ENCODE measurements at regions not wholly inside any gene's neighbourhood (a gene's known extent, or its start where the extent isn't known, plus 50 kb on each side); places are given as distances from the start of the nearest gene placed in this dataset.
"Not testable (repeated sequence)": the region's sequence is repeated elsewhere in the genome, so short reads cannot be mapped to it uniquely, and the experiment has no call there.

DNA sequence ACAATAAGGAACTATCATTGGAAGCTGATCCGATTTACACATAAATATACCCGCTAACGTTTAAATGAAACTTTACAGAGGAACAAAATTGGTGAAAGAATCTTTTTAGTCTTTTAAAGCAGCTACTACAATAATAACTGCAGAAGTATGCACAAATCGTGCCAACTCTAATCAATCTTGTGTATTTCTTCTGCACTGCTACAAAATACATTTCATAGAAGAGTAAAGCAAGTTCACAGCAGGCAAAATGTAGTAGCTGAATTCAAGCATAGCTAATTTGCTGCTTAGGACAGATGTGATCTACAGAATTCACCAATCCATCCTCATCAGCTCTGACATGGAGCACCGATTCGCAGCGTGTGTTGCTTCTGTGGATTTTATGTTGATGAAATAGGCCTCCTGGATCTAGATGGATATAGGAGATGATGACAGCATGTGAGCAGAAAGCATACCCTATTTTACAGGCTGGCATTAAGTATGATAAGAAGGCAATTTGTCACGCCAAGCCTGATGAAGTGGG is 367.3 kb upstream of the FGF13 start:
- DNase-seq (ENCODE audit: low read depth, low spot score): no peak
- no peak overlapping the region for H3K4me3 ChIP-seq (ENCODE audit: low read length)

DNA sequence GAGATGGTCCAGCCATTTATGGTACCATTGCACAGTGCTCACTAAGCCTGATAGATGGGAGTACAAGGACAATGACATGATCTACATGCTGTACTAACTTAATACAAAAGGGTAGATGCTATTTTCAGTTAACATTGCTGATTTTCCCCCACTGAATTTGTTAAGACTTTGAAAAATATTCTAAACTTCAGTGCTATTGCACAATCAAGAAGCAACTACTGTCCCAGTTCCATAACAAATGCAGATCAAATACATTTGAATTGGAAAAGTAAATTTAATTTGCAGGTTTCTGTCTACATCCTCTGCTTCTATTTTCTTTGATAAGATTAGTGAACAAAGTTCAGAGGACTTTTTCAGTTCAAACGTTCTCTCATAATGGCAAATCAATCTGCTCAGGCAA is 366.8 kb upstream of the FGF13 start:
- no peak overlapping the region for H3K4me3 ChIP-seq (ENCODE audit: low read length)
- no peak for DNase-seq (ENCODE audit: low read depth, low spot score)

DNA sequence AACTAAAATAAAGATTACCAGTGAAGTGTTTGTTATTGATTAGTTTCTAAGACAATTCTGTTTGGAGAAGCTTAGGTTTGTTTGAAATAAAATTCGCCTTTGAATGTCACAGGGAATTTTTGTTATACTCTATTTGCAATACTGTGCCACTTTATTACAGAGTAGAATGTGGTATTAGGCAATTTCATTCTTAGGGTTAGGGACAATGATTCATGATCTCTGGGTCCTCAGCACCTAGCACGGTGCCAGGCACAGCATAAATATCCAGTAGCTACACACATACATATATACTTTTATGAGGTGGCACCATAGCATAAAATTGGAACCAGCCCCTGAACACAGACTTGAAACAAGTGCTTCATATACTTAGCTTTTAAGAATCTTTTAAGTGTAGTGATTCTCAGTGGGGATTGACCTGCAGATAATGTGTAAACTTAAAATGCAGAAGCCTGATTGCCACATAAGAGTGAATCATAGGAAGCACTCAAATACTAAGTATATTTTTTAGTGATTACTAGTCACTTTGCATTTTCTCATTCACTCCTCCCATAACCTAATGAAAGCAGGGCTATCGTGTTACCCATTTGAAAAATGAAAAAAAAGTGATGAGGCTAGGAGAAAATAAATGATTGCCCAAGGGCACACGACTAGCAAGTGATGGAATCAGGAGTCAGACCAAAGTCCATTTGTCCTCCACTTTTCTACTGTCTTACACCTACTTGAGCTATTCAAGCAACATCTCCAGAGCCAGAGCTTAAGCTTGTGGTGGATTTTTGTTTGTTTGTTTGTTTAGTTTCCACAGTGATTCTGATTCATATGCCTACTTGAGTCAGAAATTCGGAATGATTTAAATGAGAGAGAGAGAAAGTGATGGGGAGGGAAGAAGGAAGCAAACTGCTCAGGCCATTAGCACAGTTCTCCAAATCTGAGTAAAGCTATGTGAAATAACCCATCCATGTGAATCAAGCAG is 366.0 kb upstream of the FGF13 start:
- H3K4me3 ChIP-seq (ENCODE audit: low read length): no peak overlapping the region
- DNase-seq (ENCODE audit: low read depth, low spot score): no peak

DNA sequence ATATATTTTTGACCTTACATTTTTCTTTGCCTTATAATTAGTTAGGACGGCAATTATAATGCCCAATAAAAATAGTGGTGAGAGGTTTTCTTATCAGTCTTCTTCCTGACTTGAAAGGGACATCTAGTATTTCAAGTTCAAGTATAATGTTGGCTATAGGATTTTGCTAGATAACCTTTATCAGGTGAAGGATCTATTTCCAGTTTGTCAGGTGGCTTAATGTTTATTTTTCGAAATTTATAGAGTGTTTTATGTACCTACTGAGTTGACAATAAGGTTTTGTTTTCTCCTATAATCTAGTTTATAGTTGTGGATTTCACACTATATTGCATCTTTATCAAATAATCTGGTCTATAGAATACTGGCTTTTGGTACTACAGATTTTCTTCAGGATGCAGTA is 351.8 kb upstream of the FGF13 start:
- DNase-seq (ENCODE audit: low read depth, low spot score): no peak
- no peak overlapping the region for H3K4me3 ChIP-seq (ENCODE audit: low read length)

DNA sequence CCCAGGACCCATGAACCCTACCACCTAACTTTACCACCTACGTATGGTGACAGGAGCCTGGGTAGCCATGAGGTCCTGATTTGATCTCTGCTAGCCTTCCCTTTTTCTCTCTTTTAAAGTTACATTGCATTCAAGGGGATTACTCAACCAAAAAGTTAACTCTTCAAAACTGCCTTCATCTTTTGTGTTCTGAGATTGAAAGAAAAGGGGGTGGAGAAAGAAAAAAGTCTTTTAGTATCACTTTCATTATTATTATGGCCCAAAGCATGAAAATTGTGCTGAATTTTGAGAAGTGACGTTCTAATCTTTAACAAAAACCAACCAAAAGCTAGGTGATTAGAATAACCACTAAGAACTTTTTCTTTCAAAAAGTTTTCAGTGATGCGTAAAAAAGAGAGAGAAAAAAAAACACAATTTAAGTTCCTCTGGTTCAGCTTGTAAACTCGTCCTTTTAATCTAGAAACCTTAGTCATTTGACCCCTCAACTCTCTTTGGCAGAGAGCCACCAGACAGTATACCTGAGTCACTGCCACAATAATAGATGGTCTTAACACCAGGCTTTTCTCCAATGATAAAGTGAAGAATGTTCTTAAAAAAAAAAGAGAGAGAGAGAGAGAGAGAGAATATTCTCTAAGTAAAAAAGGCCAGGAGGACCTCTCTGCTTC is 347.4 kb upstream of the FGF13 start:
- H3K4me3 ChIP-seq (ENCODE audit: low read length): no peak overlapping the region
- DNase-seq (ENCODE audit: low read depth, low spot score): no peak

DNA sequence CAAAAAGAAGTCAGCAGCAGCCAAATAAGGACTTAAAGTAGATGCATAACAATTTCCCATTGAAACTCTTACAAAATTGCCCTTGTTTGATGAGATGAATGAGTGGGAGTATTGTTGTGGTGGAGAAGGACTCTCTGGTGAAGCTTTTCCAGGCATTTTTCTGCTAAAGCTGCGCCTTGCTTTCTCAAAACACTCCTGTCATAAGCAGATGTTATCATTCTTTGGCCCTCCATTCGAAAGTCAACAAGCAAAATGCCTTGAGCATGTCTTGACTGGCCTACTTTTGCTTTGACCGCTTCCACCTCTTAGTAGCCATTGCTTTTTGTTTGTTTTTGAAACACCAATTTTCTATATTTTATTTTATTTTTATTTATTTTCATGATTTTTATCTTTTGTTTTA is 340.9 kb upstream of the FGF13 start:
- H3K4me3 ChIP-seq (ENCODE audit: low read length): no peak overlapping the region

DNA sequence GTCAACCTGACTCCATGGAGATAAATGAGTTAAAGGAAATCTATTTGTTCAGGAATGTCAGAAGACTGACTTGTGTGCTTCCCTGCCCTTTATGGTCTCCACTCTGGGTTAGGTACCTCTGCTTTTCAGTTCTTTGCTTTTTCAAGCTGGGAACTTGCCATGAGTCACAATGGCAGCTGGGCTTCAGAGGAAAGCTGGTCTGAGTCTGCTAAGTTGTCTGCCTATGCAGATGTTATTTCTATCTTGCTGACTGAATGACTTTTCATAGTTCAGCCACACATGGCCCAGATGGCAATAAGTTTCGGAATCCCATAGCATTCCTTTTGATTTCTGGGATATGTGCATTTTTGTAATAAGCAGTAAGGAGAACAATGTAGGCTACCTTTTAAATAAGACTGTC is 337.9 kb upstream of the FGF13 start:
- no peak overlapping the region for H3K4me3 ChIP-seq (ENCODE audit: low read length)
- DNase-seq (ENCODE audit: low read depth, low spot score): no peak

More for the DNA sequence above, 340.9 kb upstream of the FGF13 start:
- DNase-seq (ENCODE audit: low read depth, low spot score): no peak

DNA sequence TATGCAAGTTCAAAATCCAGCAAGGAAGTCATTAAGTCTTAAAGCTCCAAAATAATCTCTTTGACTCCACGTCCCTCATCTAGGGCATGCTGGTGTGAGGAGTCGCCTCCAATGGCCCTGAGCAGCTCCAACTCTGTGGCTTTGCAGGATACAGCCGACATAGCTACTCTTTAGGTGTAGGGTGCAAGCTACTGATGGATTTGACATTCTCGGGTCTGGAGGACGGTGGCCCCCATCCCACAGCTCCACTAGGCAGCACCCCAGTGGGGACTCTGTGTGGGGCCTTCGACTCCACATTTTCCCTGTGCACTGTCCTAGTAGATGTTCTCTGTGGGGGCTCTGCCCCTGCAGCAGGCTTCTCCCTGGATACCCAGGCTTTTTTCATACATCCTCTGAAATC is 333.2 kb upstream of the FGF13 start:
- H3K4me3 ChIP-seq (ENCODE audit: low read length): no peak overlapping the region
- no peak for DNase-seq (ENCODE audit: low read depth, low spot score)

DNA sequence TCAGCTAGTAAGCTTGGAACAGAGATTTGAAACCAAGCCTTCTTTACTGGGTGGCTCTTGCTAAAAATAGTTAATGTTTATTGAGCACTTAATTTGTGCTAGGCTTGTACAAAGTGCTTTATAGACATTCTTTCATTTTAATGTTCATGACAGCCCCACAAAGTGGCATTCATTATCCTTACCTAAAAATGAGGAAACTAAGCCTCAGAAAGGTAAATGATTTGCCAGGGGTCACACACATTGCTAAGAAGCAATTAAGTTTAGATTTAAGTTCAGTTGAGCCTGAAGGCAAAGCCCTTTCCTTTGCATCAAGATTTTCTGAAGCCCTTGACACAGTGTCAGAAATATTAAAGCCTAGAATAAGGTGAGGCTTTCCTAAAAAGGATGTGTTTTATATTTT is 327.5 kb upstream of the FGF13 start:
- H3K4me3 ChIP-seq (ENCODE audit: low read length): no peak overlapping the region
- no peak for DNase-seq (ENCODE audit: low read depth, low spot score)

DNA sequence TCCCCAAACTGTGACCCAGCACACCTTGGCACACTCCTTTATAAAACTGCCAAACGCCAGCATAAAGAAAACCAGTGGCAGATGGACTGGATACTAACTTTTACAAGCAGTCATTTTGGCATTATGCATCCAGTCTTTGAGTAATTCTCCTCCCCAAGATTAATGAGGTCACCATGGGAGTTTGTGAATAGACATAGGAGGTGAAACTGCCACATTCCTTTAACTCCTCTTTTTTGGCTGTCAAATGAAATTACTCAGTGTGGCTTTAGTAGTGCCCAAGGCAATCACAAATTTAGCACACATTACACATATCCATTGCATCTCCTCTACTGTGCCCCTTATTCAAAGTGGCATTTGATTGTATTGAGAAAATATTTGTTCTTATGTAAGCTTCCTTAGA is 315.3 kb upstream of the FGF13 start:
- no peak overlapping the region for H3K4me3 ChIP-seq (ENCODE audit: low read length)
- DNase-seq (ENCODE audit: low read depth, low spot score): no peak

DNA sequence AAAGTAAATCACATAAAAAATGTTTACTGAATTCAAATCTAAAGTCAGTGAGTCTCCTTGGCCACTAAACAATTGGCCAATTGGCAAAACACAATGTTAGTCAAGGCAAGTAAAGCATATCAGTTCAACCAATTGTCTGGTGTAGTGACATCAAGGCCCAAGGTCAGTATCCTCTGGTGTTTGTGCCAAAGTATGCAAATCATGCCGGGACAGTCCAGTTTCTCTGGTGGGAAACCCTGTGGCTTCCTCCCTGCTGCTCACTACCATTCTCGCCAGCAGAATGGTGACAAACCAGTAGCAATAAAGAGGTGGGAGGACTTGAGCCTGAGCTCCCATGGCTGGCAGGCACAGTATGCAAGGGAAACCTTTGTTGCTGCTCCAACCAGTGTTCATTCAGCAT is 314.9 kb upstream of the FGF13 start:
- no peak for DNase-seq (ENCODE audit: low read depth, low spot score)

DNA sequence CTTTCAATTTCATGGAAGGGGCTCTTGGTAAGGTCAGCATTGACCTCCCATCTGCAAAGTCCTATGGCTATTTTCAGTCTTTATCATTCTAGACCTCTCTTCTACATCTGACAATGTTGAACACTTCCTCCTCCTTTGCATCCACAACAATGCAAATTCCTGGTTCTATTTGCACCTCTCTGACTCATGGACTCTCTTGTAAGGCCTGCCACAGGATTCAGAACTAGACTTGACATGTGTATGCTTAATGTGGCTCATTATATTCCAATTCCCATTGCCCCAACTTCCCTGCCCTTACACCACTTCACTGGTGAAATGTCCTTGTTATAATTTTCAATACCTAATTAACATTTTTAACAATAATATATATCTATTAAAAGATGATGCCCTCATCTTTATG is 314.3 kb upstream of the FGF13 start:
- no peak overlapping the region for H3K4me3 ChIP-seq (ENCODE audit: low read length)
- DNase-seq (ENCODE audit: low read depth, low spot score): no peak

More for the DNA sequence above, 314.9 kb upstream of the FGF13 start:
- no peak overlapping the region for H3K4me3 ChIP-seq (ENCODE audit: low read length)

DNA sequence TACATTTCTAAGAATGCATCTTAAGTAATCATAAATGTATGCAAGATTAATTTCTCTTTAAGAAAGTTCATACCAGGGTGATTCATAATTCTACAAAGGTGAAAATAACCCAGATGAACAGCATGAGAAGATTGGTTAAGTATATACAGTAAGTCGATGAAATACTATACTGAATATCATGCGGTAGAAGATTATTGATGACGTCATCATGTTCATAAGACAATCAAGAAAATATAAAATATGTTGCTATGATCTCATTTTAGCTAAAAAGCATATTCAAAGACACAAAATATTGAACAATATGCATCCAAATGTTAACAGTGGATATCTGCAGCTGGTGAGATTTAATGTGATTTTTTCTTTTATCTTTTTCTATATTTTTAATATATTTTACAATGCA is 312.0 kb upstream of the FGF13 start:
- no peak overlapping the region for H3K4me3 ChIP-seq (ENCODE audit: low read length)
- no peak for DNase-seq (ENCODE audit: low read depth, low spot score)

DNA sequence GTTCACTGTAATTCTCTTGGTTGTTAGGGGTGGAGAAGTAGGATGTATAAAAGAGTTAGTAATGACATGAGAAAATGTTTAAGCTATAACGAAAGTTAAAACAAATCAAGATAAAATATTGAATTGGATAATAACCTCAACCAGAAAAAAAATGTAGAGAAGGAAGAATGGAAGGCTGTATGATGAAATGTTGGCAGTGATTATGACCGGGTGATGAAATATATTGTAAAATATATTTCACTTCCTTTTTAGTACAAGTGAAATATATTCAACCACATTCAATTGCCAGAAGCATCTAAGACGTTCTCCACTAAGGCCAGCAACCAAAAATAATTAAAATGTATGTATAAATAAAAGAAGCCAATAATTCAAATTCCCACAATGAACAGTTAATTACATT is 309.3 kb upstream of the FGF13 start:
- no peak for DNase-seq (ENCODE audit: low read depth, low spot score)
- no peak overlapping the region for H3K4me3 ChIP-seq (ENCODE audit: low read length)

DNA sequence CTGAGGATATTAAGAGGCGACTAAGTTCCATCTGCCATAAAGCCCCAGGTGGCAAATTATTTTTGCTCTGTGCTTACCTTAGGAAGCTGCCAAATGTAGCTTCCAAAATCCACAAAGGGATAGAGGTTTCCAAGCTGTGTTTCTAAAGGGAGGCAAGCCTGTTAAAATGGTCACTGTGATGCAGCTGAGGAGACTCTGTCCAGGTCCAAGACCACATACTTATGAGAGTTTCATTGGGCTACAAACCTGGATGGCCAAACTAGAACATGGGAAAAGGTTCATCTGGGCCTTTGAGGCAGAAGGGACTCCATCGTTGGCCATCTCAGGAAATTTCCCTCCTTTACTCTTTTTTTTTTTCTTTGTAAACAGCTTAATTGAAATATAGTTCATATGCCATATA is 306.9 kb upstream of the FGF13 start:
- no peak overlapping the region for H3K4me3 ChIP-seq (ENCODE audit: low read length)
- DNase-seq (ENCODE audit: low read depth, low spot score): no peak

DNA sequence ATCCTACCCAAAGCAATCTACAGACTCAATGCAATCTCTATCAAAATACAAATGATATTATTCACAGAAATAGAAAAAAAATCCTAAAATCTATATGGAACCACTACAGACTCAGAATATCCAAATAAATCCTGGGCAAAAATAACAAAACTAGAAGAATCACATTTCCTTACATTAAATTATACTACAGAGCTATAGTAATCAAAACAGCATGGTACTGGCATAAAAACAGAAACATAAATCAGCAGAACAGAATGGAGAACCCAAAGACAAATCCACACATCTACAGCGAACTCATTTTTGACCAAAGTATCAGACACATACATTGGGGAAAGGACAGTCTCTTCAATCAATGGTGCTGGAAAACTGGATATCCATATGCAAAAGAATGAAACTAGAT is 304.1 kb upstream of the FGF13 start:
- no peak for DNase-seq (ENCODE audit: low read depth, low spot score)
- H3K4me3 ChIP-seq (ENCODE audit: low read length): no peak overlapping the region

DNA sequence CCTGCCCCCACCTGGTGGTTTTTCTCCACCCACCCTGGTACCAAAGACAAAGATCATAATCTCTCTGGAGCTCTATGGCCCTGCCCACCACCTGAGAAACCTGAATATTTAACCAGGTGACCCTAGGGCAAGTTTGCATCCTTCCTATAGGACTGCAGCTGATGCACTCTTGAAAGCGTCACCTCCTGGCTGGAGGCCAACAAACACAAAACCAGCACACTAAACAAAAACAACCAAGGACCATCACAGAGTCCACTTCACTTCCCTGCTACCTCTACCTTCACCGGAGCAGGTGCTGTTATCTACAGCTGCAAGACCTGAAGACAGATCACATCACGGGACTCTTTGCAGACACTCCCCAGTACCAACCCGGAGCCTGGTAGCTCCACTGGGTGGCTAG is 296.7 kb upstream of the FGF13 start:
- DNase-seq (ENCODE audit: low read depth, low spot score): no peak
- no peak overlapping the region for H3K4me3 ChIP-seq (ENCODE audit: low read length)

DNA sequence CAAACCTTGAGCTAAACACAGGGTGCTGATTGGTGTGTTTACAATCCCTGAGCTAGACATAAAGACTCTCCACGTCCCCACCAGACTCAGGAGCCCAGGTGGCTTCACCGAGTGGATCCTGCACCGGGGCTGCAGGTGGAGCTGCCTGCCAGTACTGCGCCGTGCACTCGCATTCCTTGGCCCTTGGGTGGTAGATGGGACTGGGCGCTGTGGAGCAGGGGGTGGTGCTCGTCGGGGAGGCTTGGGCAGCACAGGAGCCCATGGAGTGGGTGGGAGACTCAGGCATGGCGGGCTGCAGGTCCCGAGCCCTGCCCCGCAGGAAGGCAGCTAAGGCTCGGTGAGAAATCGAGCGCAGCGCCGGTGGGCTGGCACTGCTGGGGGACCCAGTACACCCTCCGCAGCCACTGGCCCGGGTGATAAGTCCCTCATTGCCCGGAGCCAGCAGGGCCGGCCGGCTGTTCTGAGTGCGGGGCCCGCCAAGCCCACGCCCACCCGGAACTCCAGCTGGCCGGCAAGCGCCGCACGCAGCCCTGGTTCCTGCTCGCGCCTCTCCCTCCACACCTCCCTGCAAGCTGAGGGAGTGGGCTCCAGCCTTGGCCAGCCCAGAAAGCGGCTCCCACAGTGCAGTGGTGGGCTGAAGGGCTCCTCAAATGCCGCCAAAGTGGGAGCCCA is 292.5 kb upstream of the FGF13 start:
- not testable (repeated sequence) for H3K4me3 ChIP-seq (ENCODE audit: low read length); DNase-seq (ENCODE audit: low read depth, low spot score)

DNA sequence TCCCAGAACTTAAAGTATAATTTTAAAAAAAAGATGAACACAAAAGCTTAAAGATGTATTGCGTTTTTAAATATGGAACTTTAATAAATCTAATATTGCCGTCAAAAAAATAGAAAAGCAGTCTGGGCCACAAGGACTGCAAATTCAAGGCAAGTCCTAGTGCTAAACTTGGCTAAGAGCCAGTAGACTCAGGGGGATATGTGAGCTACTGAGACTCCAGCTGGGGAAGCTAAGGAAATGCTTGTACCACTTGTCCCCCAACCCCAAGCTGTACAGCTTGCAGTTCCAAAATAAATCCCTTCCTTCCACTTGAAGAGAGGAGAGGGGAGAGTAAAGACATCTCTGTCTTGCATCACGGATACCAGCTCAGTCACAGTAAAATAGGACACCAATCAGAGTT is 290.8 kb upstream of the FGF13 start:
- no peak overlapping the region for H3K4me3 ChIP-seq (ENCODE audit: low read length)
- no peak for DNase-seq (ENCODE audit: low read depth, low spot score)

DNA sequence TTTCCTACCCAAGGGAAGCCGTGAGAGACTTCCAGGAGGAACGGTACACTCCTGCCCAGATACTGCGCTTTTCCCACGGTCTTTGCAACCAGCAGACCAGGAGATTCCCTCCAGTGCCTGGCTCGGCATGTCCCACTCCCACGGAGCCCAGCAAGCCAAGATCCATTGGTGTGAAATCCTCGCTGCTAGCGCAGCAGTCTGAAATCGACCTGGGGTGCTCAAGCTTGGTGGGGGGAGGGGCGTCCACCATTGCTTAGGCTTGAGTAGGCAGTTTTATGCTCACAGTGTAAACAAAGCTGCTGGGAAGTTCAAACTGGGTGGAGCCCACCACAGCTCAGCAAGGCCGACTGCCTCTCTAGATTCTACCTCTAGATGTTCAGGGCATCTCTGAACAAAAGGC is 284.8 kb upstream of the FGF13 start:
- no peak overlapping the region for H3K4me3 ChIP-seq (ENCODE audit: low read length)
- no peak for DNase-seq (ENCODE audit: low read depth, low spot score)
